Adipocyte (in vitro differentiated cells): ENCODE measurements at regions not wholly inside any gene's neighbourhood (a gene's known extent, or its start where the extent isn't known, plus 50 kb on each side); places are given as distances from the start of the nearest gene placed in this dataset.
A peak's percentile ranks its signal among the peaks of the same experiment; 100 is the strongest.

Experiments
- DNase-seq: peaks from one replicate; pipeline ENCODE4 v3.0.0-alpha.2; 2015; ENCODE audit warnings: low read depth
- H3K27me3 ChIP-seq: replicated peaks from 2 replicates; pipeline ENCODE4 v1.7.0; 2013; ENCODE audit warnings: mild to moderate bottlenecking, low read length, moderate library complexity; ENCODE audit not compliant: control insufficient read depth, insufficient read depth
- H3K36me3 ChIP-seq: 2 replicates; pipeline ENCODE4 v1.7.0; 2013; ENCODE audit warnings: low read length, mild to moderate bottlenecking, moderate library complexity; ENCODE audit not compliant: control insufficient read depth, insufficient read depth, severe bottlenecking
- H3K4me1 ChIP-seq: 2 replicates; pipeline ENCODE4 v1.7.0; 2013; ENCODE audit warnings: mild to moderate bottlenecking, low read length, moderate library complexity; ENCODE audit not compliant: control insufficient read depth, insufficient read depth
- H3K4me3 ChIP-seq: 2 replicates; pipeline ENCODE4 v1.7.0; 2013; ENCODE audit warnings: mild to moderate bottlenecking, low read length, moderate library complexity
- H3K9ac ChIP-seq: 2 replicates; pipeline ENCODE4 v1.7.0; 2013; ENCODE audit warnings: mild to moderate bottlenecking, low read length, moderate library complexity
- H3K9me3 ChIP-seq: 2 replicates; pipeline ENCODE4 v1.7.0; 2013; ENCODE audit warnings: mild to moderate bottlenecking, low read length, moderate library complexity; ENCODE audit not compliant: control insufficient read depth

DNA sequence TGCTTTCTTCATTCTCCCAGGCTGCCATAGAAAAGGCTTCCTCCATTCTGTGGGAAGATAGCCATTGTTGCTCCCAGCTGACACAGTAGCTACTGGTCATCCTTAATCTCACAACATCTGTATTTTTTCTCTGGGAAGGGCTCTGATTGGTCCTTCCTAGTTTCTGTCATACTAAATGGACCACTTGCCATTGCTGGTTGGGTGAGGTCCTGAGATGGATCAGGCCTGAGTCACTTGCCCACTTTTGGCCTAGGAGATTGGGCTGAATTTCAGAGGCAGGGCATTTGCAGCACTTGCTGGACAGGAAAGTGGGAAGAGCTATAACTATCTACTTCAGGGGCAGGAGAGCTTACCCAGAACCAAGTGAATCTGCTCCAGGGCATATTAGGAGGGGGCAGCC is 106.5 kb upstream of the PROK2 start:
- DNase-seq, result no peak
- no peaks in the 10 kb centered on the region for H3K9me3 ChIP-seq
- no peak overlapping the region for H3K4me3 ChIP-seq
- H3K9ac ChIP-seq, result no peak overlapping the region
- no peaks in the 10 kb centered on the region for H3K36me3 ChIP-seq
- peaks cover 3% of the 10 kb centered on the region for H3K4me1 ChIP-seq
- peaks cover 29% of the 10 kb centered on the region for H3K27me3 ChIP-seq

DNA sequence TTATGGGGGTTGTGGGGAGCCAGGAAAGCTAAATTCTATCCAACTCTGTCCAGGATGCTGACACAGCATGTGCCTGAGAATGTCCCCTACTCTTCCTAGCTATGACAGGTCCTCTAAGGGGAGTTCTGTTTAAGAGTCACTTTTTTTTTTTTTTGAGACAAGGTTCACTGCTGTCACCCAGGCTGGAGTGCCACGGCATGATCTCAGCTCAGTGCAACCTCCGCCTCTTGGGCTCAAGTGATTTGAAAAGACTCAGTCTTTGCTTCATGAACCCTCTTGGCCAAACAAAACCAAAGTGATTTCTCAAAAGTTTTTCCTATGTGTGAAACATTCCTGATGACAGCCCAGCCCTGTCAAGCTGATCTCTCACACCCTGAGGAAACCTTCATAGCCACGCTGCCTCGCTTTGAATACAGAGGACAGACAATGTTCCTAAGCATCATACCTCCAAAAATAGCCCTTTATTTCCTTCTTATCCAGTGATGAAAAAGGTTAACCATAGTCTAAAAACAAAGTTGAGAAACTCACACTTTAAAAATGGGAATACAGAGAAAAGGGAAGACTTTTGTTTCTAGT is 105.5 kb upstream of the PROK2 start:
- no peaks in the 10 kb centered on the region for H3K36me3 ChIP-seq
- no peaks in the 10 kb centered on the region for H3K9me3 ChIP-seq
- no peak for DNase-seq
- no peaks in the 10 kb centered on the region for H3K4me1 ChIP-seq
- H3K27me3 ChIP-seq, result peaks cover 23% of the 10 kb centered on the region
- no peak overlapping the region for H3K4me3 ChIP-seq
- H3K9ac ChIP-seq, result no peak overlapping the region

GRCh38 chr3:71887256-71887655 is 102.3 kb upstream of the PROK2 start:
- Histone ChIP-seq H3K36me3 (no peaks in the 10 kb centered on the region), H3K9ac (no peak overlapping the region), H3K27me3 (peaks cover 17% of the 10 kb centered on the region), H3K4me1 (no peaks in the 10 kb centered on the region), H3K9me3 (no peaks in the 10 kb centered on the region), H3K4me3 (no peak overlapping the region)
- no peak for DNase-seq

- no peaks in the 10 kb centered on the region for H3K4me1 ChIP-seq
- H3K27me3 ChIP-seq, result peaks cover 17% of the 10 kb centered on the region
- H3K36me3 ChIP-seq, result no peaks in the 10 kb centered on the region
- H3K4me3 ChIP-seq, result no peak overlapping the region
- DNase-seq, result no peak
- no peak overlapping the region for H3K9ac ChIP-seq
- no peaks in the 10 kb centered on the region for H3K9me3 ChIP-seq
These were observed 100.1 kb upstream of the PROK2 start for GRCh38 chr3:71885006-71885405.

- DNase-seq, result no peak
- Histone ChIP-seq H3K4me1 (no peaks in the 10 kb centered on the region), H3K27me3 (peaks cover 3% of the 10 kb centered on the region), H3K4me3 (no peak overlapping the region), H3K9ac (no peak overlapping the region), H3K9me3 (no peaks in the 10 kb centered on the region), H3K36me3 (no peaks in the 10 kb centered on the region)
These were observed 96.8 kb upstream of the PROK2 start for GRCh38 chr3:71881732-71882131.

GRCh38 chr3:71881041-71881440 is 96.1 kb upstream of the PROK2 start:
- Histone ChIP-seq H3K27me3 (peaks cover 3% of the 10 kb centered on the region), H3K4me3 (no peak overlapping the region), H3K36me3 (no peaks in the 10 kb centered on the region), H3K4me1 (no peaks in the 10 kb centered on the region), H3K9ac (no peak overlapping the region), H3K9me3 (no peaks in the 10 kb centered on the region)
- DNase-seq, result no peak

DNA sequence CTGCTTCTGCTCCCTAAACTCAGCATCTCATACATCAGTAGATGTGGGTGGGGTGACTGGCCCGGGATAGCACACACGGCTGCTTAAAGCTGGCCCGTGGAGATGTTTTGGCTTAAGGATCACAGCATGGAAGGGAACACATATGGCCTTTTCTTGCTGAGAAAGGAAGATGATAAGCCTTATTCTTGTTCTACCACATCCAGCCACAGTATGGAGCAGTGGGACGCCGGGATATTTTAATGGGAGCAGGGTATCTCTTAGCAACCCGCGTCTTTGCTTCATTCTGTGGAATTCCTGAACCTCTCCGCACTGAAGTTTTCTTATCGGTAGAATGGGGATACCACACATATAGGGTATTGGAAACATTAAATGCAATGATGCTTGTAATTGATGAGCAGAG is 94.1 kb upstream of the PROK2 start:
- H3K27me3 ChIP-seq, result peaks cover 3% of the 10 kb centered on the region
- no peak overlapping the region for H3K4me3 ChIP-seq
- H3K9me3 ChIP-seq, result no peaks in the 10 kb centered on the region
- peaks cover 6% of the 10 kb centered on the region for H3K4me1 ChIP-seq
- no peaks in the 10 kb centered on the region for H3K36me3 ChIP-seq
- DNase-seq, result no peak
- no peak overlapping the region for H3K9ac ChIP-seq

- no peak overlapping the region for H3K9ac ChIP-seq
- peaks cover 6% of the 10 kb centered on the region for H3K4me1 ChIP-seq
- DNase-seq, result no peak
- no peaks in the 10 kb centered on the region for H3K9me3 ChIP-seq
- peaks cover 3% of the 10 kb centered on the region for H3K27me3 ChIP-seq
- no peak overlapping the region for H3K4me3 ChIP-seq
- H3K36me3 ChIP-seq, result no peaks in the 10 kb centered on the region
These were observed 91.5 kb upstream of the PROK2 start for GRCh38 chr3:71876135-71877105.

GRCh38 chr3:71875461-71875947 is 90.6 kb upstream of the PROK2 start:
- Histone ChIP-seq H3K4me3 (no peak overlapping the region), H3K27me3 (peaks cover 3% of the 10 kb centered on the region), H3K9ac (no peak overlapping the region), H3K36me3 (no peaks in the 10 kb centered on the region), H3K4me1 (peaks cover 6% of the 10 kb centered on the region), H3K9me3 (peaks cover 3% of the 10 kb centered on the region)
- peak; percentile 87 for DNase-seq

GRCh38 chr3:71874618-71875017 is 89.7 kb upstream of the PROK2 start:
- Histone ChIP-seq H3K27me3 (peaks cover 3% of the 10 kb centered on the region), H3K9me3 (peaks cover 3% of the 10 kb centered on the region), H3K9ac (no peak overlapping the region), H3K4me3 (no peak overlapping the region), H3K36me3 (no peaks in the 10 kb centered on the region), H3K4me1 (peaks cover 6% of the 10 kb centered on the region)
- DNase-seq, result no peak

GRCh38 chr3:71873093-71873611 is 88.2 kb upstream of the PROK2 start:
- DNase-seq, result no peak
- H3K9ac ChIP-seq, result no peak overlapping the region
- no peaks in the 10 kb centered on the region for H3K36me3 ChIP-seq

More at GRCh38 chr3:71873093-71873611, 88.2 kb upstream of the PROK2 start:
- no peak overlapping the region for H3K4me3 ChIP-seq
- H3K4me1 ChIP-seq, result peaks cover 6% of the 10 kb centered on the region
- H3K27me3 ChIP-seq, result no peaks in the 10 kb centered on the region
- H3K9me3 ChIP-seq, result peaks cover 6% of the 10 kb centered on the region
